Thyroid gland (tissue), 4 donors: ENCODE measurements at regions not wholly inside any gene's neighbourhood (a gene's known extent, or its start where the extent isn't known, plus 50 kb on each side); places are given as distances from the start of the nearest gene placed in this dataset.

Experiments
- DNase-seq, 2 donors: peaks; one replicate each; pipeline ENCODE4 v3.0.0-alpha.2; 2019
- H3K27ac ChIP-seq, 3 donors: fragments of 200-600 bp; sonication (generic); 1 replicate in 2 of 3; 2 replicates in 1 of 3; pipeline ENCODE4 v1.5.1; 2016 to 2019; ENCODE audit warnings: mild to moderate bottlenecking in 1 of 3, moderate library complexity in 1 of 3
- H3K27me3 ChIP-seq: fragments of 200-600 bp; sonication (generic); one replicate; pipeline ENCODE4 v1.5.1; 2019
- H3K36me3 ChIP-seq, 2 donors: fragments of 200-600 bp; sonication (generic); one replicate each; pipeline ENCODE4 v1.5.1; 2016 to 2019
- H3K4me1 ChIP-seq, 2 donors: fragments of 200-600 bp; sonication (generic); one replicate each; pipeline ENCODE4 v1.5.1; 2017 to 2019
- H3K4me3 ChIP-seq, 3 donors: fragments of 200-600 bp; sonication (generic); replicated peaks in 1 of 3; 1 replicate in 2 of 3; 2 replicates in 1 of 3; pipeline ENCODE4 v1.5.1; 2016; ENCODE audit warnings: mild to moderate bottlenecking in 1 of 3
- H3K9me3 ChIP-seq: fragments of 200-600 bp; sonication (generic); one replicate; pipeline ENCODE4 v1.5.1; 2017
- CTCF ChIP-seq, 6 experiments: fragments of 200-600 bp in 3 of 6; fragments of 450-650 bp in 3 of 6; sonication (generic) in 3 of 6; IDR thresholded peaks; one replicate each; pipeline ENCODE4 v1.5.1; 2016 to 2019; ENCODE audit warnings: antibody characterized with exemption in 6 of 6, mild to moderate bottlenecking in 2 of 6, inconsistent platforms in 1 of 6, moderate library complexity in 1 of 6
- POLR2A ChIP-seq, 2 donors: fragments of 450-650 bp; IDR thresholded peaks; one replicate each; pipeline ENCODE4 v1.6.1; 2017; ENCODE audit warnings: antibody characterized with exemption in 2 of 2, mild to moderate bottlenecking in 2 of 2, moderate library complexity in 1 of 2
- WGBS, 2 donors: methylation state at CpG; one replicate each; pipeline ENCODE4 v1.1.5; 2017; 5-methylcytosine and 5-hydroxymethylcytosine counted together
- intact Hi-C: fragments of 100-400 bp; cut with DNase I; formaldehyde crosslinking; loops from one replicate; pipeline ENCODE4 v1.15.1; 2023

- intact Hi-C loops = no loop called here
- no peak for DNase-seq
- Histone ChIP-seq H3K36me3 (no peaks in the 10 kb centered on the region), H3K27ac (no peak overlapping the region), H3K4me1 (no peaks in the 10 kb centered on the region), H3K4me3 (no peak overlapping the region), H3K9me3 (no peaks in the 10 kb centered on the region), H3K27me3 (no peaks in the 10 kb centered on the region)
- TF ChIP-seq CTCF (IDR thresholded peaks at IDR 0.05) = no peak
- TF ChIP-seq POLR2A (IDR thresholded peaks at IDR 0.05) = no peak
- WGBS, 2 donors = 95 to 99% methylated on average over 1 of the region's 1 CpG
These were observed 255.0 kb upstream of the SNX7 start for GRCh38 chr1:98406352-98407088.

DNA sequence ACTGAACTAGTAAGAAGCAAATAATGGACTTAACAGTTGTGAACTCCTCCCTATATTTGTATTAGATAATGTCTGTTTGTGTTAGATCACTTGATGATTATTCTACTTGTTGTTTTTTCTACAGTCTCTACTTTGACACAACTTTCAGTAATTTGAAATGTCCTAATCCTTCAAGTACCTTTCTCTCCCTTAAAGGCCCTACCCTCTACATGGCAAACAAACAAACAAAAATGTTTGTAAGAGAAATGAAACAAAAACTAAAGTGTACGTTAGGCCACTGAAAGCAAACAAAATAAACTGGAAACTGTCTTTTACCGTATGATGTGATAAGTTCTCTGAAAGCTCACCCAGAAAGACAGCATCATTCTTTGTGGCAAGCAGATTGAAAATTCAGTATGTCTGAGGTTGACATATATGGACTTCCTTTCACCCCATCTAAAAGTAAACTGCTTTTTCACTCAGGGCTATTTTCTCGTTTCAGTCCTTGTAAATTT is 255.9 kb upstream of the SNX7 start:
- no peak for DNase-seq
- 35 to 36% methylated on average over 3 of the region's 3 CpGs for WGBS, 2 donors
- TF ChIP-seq POLR2A (IDR thresholded peaks at IDR 0.05) = no peak
- no peak for TF ChIP-seq CTCF (IDR thresholded peaks at IDR 0.05)
- H3K27ac ChIP-seq = no peak overlapping the region
- no peaks in the 10 kb centered on the region for H3K27me3 ChIP-seq
- H3K9me3 ChIP-seq = no peaks in the 10 kb centered on the region
- no peaks in the 10 kb centered on the region for H3K36me3 ChIP-seq
- H3K4me1 ChIP-seq = no peaks in the 10 kb centered on the region
- intact Hi-C loops = no loop called here
- H3K4me3 ChIP-seq = no peak overlapping the region

- intact Hi-C loops = no loop called here
- no peak overlapping the region for H3K4me3 ChIP-seq
- H3K36me3 ChIP-seq = no peaks in the 10 kb centered on the region
- no peak for DNase-seq
- H3K4me1 ChIP-seq = no peaks in the 10 kb centered on the region
- 73 to 76% methylated on average over 2 of the region's 2 CpGs for WGBS, 2 donors
- H3K9me3 ChIP-seq = no peaks in the 10 kb centered on the region
- H3K27me3 ChIP-seq = no peaks in the 10 kb centered on the region
- no peak overlapping the region for H3K27ac ChIP-seq
- TF ChIP-seq POLR2A (IDR thresholded peaks at IDR 0.05) = no peak
- no peak for TF ChIP-seq CTCF (IDR thresholded peaks at IDR 0.05)
These were observed 256.7 kb upstream of the SNX7 start for GRCh38 chr1:98404866-98405265.

DNA sequence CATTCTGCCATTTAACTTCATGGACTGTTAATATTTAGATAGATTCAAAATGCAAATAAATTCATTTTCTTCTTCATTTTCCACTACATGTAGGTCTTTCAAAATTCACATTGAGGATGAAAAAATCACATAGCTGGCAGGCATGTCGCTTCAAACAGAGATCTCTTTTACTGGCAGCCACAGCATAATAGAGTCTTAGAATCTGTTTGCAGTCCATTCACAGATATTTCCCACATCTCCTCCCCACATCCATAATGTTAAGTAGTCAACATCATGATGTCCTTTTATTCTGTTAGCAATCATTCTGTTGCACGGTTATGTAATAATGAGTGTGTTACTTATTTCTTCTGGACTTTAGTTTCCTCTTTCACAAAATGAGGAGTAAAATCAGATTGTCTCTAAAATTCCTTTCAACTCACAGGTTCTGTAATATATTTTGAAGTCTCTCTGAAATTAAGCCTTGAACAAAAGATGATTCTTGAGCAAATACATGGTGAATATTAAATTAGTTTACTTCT is 257.5 kb upstream of the SNX7 start:
- WGBS, 2 donors = 66 to 76% methylated on average over 2 of the region's 2 CpGs
- intact Hi-C loops = no loop called here
- no peak overlapping the region for H3K27ac ChIP-seq

More for the DNA sequence above, 257.5 kb upstream of the SNX7 start:
- no peaks in the 10 kb centered on the region for H3K27me3 ChIP-seq
- TF ChIP-seq POLR2A (IDR thresholded peaks at IDR 0.05) = no peak
- TF ChIP-seq CTCF (IDR thresholded peaks at IDR 0.05) = no peak
- H3K9me3 ChIP-seq = no peaks in the 10 kb centered on the region
- no peaks in the 10 kb centered on the region for H3K36me3 ChIP-seq
- DNase-seq = no peak
- H3K4me3 ChIP-seq = no peak overlapping the region
- no peaks in the 10 kb centered on the region for H3K4me1 ChIP-seq
